ENCODE measurements at regions not wholly inside any gene's neighbourhood (a gene's known extent, or its start where the extent isn't known, plus 50 kb on each side); places are given as distances from the start of the nearest gene placed in this dataset.

- no peak overlapping the region for H3K27ac ChIP-seq (ENCODE audit: low read depth in 1 of 2, low read length in 1 of 2)
- H3K4me1 ChIP-seq (ENCODE audit: control insufficient read depth in 2 of 2, insufficient read depth in 2 of 2, low read length in 2 of 2) = no peaks in the 10 kb centered on the region
- H3K4me3 ChIP-seq (ENCODE audit: low read length in 2 of 2) = no peak overlapping the region
- H3K27me3 ChIP-seq (ENCODE audit: control insufficient read depth in 2 of 2, insufficient read depth in 1 of 2, low read length in 1 of 2) = no peaks in the 10 kb centered on the region
- no peaks in the 10 kb centered on the region for H3K9me3 ChIP-seq (ENCODE audit: control insufficient read depth in 2 of 2, insufficient read depth in 1 of 2, low read length in 1 of 2)
- WGBS = 97% methylated on average over 4 of the region's 4 CpGs
- no peaks in the 10 kb centered on the region for H3K36me3 ChIP-seq (ENCODE audit: control insufficient read depth in 2 of 2, insufficient read depth in 2 of 2, low read length in 1 of 2)
- DNase-seq (ENCODE audit: low read depth in 6 of 9, low spot score in 9 of 9) = no peak
These were observed 66.4 kb upstream of the ANK3 start for GRCh38 chr10:60456053-60456452.

- no peaks in the 10 kb centered on the region for H3K36me3 ChIP-seq (ENCODE audit: control insufficient read depth in 2 of 2, insufficient read depth in 2 of 2, low read length in 1 of 2)
- H3K27ac ChIP-seq (ENCODE audit: low read depth in 1 of 2, low read length in 1 of 2) = no peak overlapping the region
- H3K9me3 ChIP-seq (ENCODE audit: control insufficient read depth in 2 of 2, insufficient read depth in 1 of 2, low read length in 1 of 2) = no peaks in the 10 kb centered on the region
- H3K4me3 ChIP-seq (ENCODE audit: low read length in 2 of 2) = no peak overlapping the region
- no peaks in the 10 kb centered on the region for H3K4me1 ChIP-seq (ENCODE audit: control insufficient read depth in 2 of 2, insufficient read depth in 2 of 2, low read length in 2 of 2)
- WGBS = 64% methylated on average over 3 of the region's 3 CpGs
- DNase-seq (ENCODE audit: low read depth in 6 of 9, low spot score in 9 of 9) = no peak
- no peaks in the 10 kb centered on the region for H3K27me3 ChIP-seq (ENCODE audit: control insufficient read depth in 2 of 2, insufficient read depth in 1 of 2, low read length in 1 of 2)
These were observed 64.7 kb upstream of the ANK3 start for GRCh38 chr10:60454336-60454735.

GRCh38 chr10:60453036-60453435, 63.4 kb upstream of the ANK3 start:
- H3K9me3 ChIP-seq (ENCODE audit: control insufficient read depth in 2 of 2, insufficient read depth in 1 of 2, low read length in 1 of 2) = no peaks in the 10 kb centered on the region
- no peak overlapping the region for H3K4me3 ChIP-seq (ENCODE audit: low read length in 2 of 2)
- H3K36me3 ChIP-seq (ENCODE audit: control insufficient read depth in 2 of 2, insufficient read depth in 2 of 2, low read length in 1 of 2) = no peaks in the 10 kb centered on the region
- 95% methylated on average over 2 of the region's 2 CpGs for WGBS
- H3K4me1 ChIP-seq (ENCODE audit: control insufficient read depth in 2 of 2, insufficient read depth in 2 of 2, low read length in 2 of 2) = no peaks in the 10 kb centered on the region
- DNase-seq (ENCODE audit: low read depth in 6 of 9, low spot score in 9 of 9) = no peak
- no peak overlapping the region for H3K27ac ChIP-seq (ENCODE audit: low read depth in 1 of 2, low read length in 1 of 2)
- H3K27me3 ChIP-seq (ENCODE audit: control insufficient read depth in 2 of 2, insufficient read depth in 1 of 2, low read length in 1 of 2) = no peaks in the 10 kb centered on the region

GRCh38 chr10:60450291-60450690, 60.6 kb upstream of the ANK3 start:
- H3K36me3 ChIP-seq (ENCODE audit: control insufficient read depth in 2 of 2, insufficient read depth in 2 of 2, low read length in 1 of 2) = no peaks in the 10 kb centered on the region
- no peak overlapping the region for H3K27ac ChIP-seq (ENCODE audit: low read depth in 1 of 2, low read length in 1 of 2)
- WGBS = 97% methylated on average over 4 of the region's 4 CpGs
- no peak for DNase-seq (ENCODE audit: low read depth in 6 of 9, low spot score in 9 of 9)
- H3K27me3 ChIP-seq (ENCODE audit: control insufficient read depth in 2 of 2, insufficient read depth in 1 of 2, low read length in 1 of 2) = no peaks in the 10 kb centered on the region
- no peaks in the 10 kb centered on the region for H3K9me3 ChIP-seq (ENCODE audit: control insufficient read depth in 2 of 2, insufficient read depth in 1 of 2, low read length in 1 of 2)
- H3K4me1 ChIP-seq (ENCODE audit: control insufficient read depth in 2 of 2, insufficient read depth in 2 of 2, low read length in 2 of 2) = peaks cover 0 to 3% of the 10 kb centered on the region in 2 donors
- H3K4me3 ChIP-seq (ENCODE audit: low read length in 2 of 2) = no peak overlapping the region

- no peak for DNase-seq (ENCODE audit: low read depth in 6 of 9, low spot score in 9 of 9)
- Histone ChIP-seq H3K27ac (ENCODE audit: low read depth in 1 of 2, low read length in 1 of 2) (no peak overlapping the region), H3K4me1 (ENCODE audit: control insufficient read depth in 2 of 2, insufficient read depth in 2 of 2, low read length in 2 of 2) (peaks cover 0 to 3% of the 10 kb centered on the region in 2 donors), H3K4me3 (ENCODE audit: low read length in 2 of 2) (no peak overlapping the region), H3K9me3 (ENCODE audit: control insufficient read depth in 2 of 2, insufficient read depth in 1 of 2, low read length in 1 of 2) (no peaks in the 10 kb centered on the region), H3K27me3 (ENCODE audit: control insufficient read depth in 2 of 2, insufficient read depth in 1 of 2, low read length in 1 of 2) (no peaks in the 10 kb centered on the region), H3K36me3 (ENCODE audit: control insufficient read depth in 2 of 2, insufficient read depth in 2 of 2, low read length in 1 of 2) (no peaks in the 10 kb centered on the region)
- WGBS = 97% methylated on average over 3 of the region's 3 CpGs
These were observed 58.6 kb upstream of the ANK3 start for GRCh38 chr10:60448246-60448645.

GRCh38 chr10:60446851-60447250, 57.2 kb upstream of the ANK3 start:
- H3K36me3 ChIP-seq (ENCODE audit: control insufficient read depth in 2 of 2, insufficient read depth in 2 of 2, low read length in 1 of 2) = no peaks in the 10 kb centered on the region
- WGBS = 37% methylated on average over 3 of the region's 3 CpGs
- DNase-seq (ENCODE audit: low read depth in 6 of 9, low spot score in 9 of 9) = peak in 4 of 9 donors; percentile 2 to 31 (median 9)
- no peaks in the 10 kb centered on the region for H3K27me3 ChIP-seq (ENCODE audit: control insufficient read depth in 2 of 2, insufficient read depth in 1 of 2, low read length in 1 of 2)
- no peak overlapping the region for H3K27ac ChIP-seq (ENCODE audit: low read depth in 1 of 2, low read length in 1 of 2)
- H3K9me3 ChIP-seq (ENCODE audit: control insufficient read depth in 2 of 2, insufficient read depth in 1 of 2, low read length in 1 of 2) = no peaks in the 10 kb centered on the region
- peaks cover 0 to 3% of the 10 kb centered on the region in 2 donors for H3K4me1 ChIP-seq (ENCODE audit: control insufficient read depth in 2 of 2, insufficient read depth in 2 of 2, low read length in 2 of 2)
- no peak overlapping the region for H3K4me3 ChIP-seq (ENCODE audit: low read length in 2 of 2)

GRCh38 chr10:60446070-60446833, 56.6 kb upstream of the ANK3 start:
- H3K27me3 ChIP-seq (ENCODE audit: control insufficient read depth in 2 of 2, insufficient read depth in 1 of 2, low read length in 1 of 2) = no peaks in the 10 kb centered on the region
- H3K27ac ChIP-seq (ENCODE audit: low read depth in 1 of 2, low read length in 1 of 2) = no peak overlapping the region
- H3K36me3 ChIP-seq (ENCODE audit: control insufficient read depth in 2 of 2, insufficient read depth in 2 of 2, low read length in 1 of 2) = no peaks in the 10 kb centered on the region
- WGBS = 94% methylated on average over 5 of the region's 5 CpGs
- no peaks in the 10 kb centered on the region for H3K9me3 ChIP-seq (ENCODE audit: control insufficient read depth in 2 of 2, insufficient read depth in 1 of 2, low read length in 1 of 2)
- H3K4me1 ChIP-seq (ENCODE audit: control insufficient read depth in 2 of 2, insufficient read depth in 2 of 2, low read length in 2 of 2) = peaks cover 0 to 3% of the 10 kb centered on the region in 2 donors
- DNase-seq (ENCODE audit: low read depth in 6 of 9, low spot score in 9 of 9) = no peak
- no peak overlapping the region for H3K4me3 ChIP-seq (ENCODE audit: low read length in 2 of 2)

- Histone ChIP-seq H3K36me3 (ENCODE audit: control insufficient read depth in 2 of 2, insufficient read depth in 2 of 2, low read length in 1 of 2) (no peaks in the 10 kb centered on the region), H3K4me3 (ENCODE audit: low read length in 2 of 2) (no peak overlapping the region), H3K4me1 (ENCODE audit: control insufficient read depth in 2 of 2, insufficient read depth in 2 of 2, low read length in 2 of 2) (peaks cover 0 to 3% of the 10 kb centered on the region in 2 donors), H3K27me3 (ENCODE audit: control insufficient read depth in 2 of 2, insufficient read depth in 1 of 2, low read length in 1 of 2) (no peaks in the 10 kb centered on the region), H3K27ac (ENCODE audit: low read depth in 1 of 2, low read length in 1 of 2) (no peak overlapping the region), H3K9me3 (ENCODE audit: control insufficient read depth in 2 of 2, insufficient read depth in 1 of 2, low read length in 1 of 2) (no peaks in the 10 kb centered on the region)
- DNase-seq (ENCODE audit: low read depth in 6 of 9, low spot score in 9 of 9) = peak in 1 of 9 donors; percentile 23
- whole genome bisulfite sequencing = 93% methylated on average over 1 of the region's 1 CpG
These were observed 54.9 kb upstream of the ANK3 start for GRCh38 chr10:60444494-60445064.

GRCh38 chr10:60443346-60443745, 53.7 kb upstream of the ANK3 start:
- no peak for DNase-seq (ENCODE audit: low read depth in 6 of 9, low spot score in 9 of 9)
- no peaks in the 10 kb centered on the region for H3K27me3 ChIP-seq (ENCODE audit: control insufficient read depth in 2 of 2, insufficient read depth in 1 of 2, low read length in 1 of 2)
- no peak overlapping the region for H3K27ac ChIP-seq (ENCODE audit: low read depth in 1 of 2, low read length in 1 of 2)
- no peak overlapping the region for H3K4me3 ChIP-seq (ENCODE audit: low read length in 2 of 2)
- H3K4me1 ChIP-seq (ENCODE audit: control insufficient read depth in 2 of 2, insufficient read depth in 2 of 2, low read length in 2 of 2) = peaks cover 0 to 3% of the 10 kb centered on the region in 2 donors
- H3K9me3 ChIP-seq (ENCODE audit: control insufficient read depth in 2 of 2, insufficient read depth in 1 of 2, low read length in 1 of 2) = no peaks in the 10 kb centered on the region
- 89% methylated on average over 3 of the region's 3 CpGs for WGBS
- no peaks in the 10 kb centered on the region for H3K36me3 ChIP-seq (ENCODE audit: control insufficient read depth in 2 of 2, insufficient read depth in 2 of 2, low read length in 1 of 2)

All from thymus (tissue), 11 donors.